ENCODE measurements at regions not wholly inside any gene's neighbourhood (a gene's known extent, or its start where the extent isn't known, plus 50 kb on each side); places are given as distances from the start of the nearest gene placed in this dataset.

- H3K27me3 ChIP-seq (ENCODE audit: control insufficient read depth in 2 of 2, insufficient read depth in 2 of 2, low read length in 2 of 2), result no peaks in the 10 kb centered on the region
- H3K4me3 ChIP-seq (replicated peaks in 1 of 3; ENCODE audit: insufficient read depth in 1 of 3, low read depth in 1 of 3, low read length in 3 of 3), result no peak overlapping the region
- H3K9ac ChIP-seq (replicated peaks; ENCODE audit: extremely low read depth, insufficient read depth, low read length), result no peak overlapping the region
- no peaks in the 10 kb centered on the region for H3K36me3 ChIP-seq (ENCODE audit: control insufficient read depth in 2 of 2, extremely low read depth in 1 of 2, insufficient read depth in 2 of 2, low read length in 2 of 2)
- no peaks in the 10 kb centered on the region for H3K9me3 ChIP-seq (replicated peaks; ENCODE audit: control insufficient read depth, insufficient read depth, low read length)
- no peak overlapping the region for H3K27ac ChIP-seq (ENCODE audit: insufficient read depth, low read depth, low read length)
- BruUV-seq (replicated peaks), result no TSS peak
- H3K9me1 ChIP-seq (replicated peaks; ENCODE audit: control insufficient read depth, extremely low read depth, insufficient read depth, low read length), result no peaks in the 10 kb centered on the region
- H2AFZ ChIP-seq (ENCODE audit: low read depth, low read length), result no peak overlapping the region
- no peak overlapping the region for H3K4me2 ChIP-seq (ENCODE audit: insufficient read depth, low read length)
- DNase-seq (ENCODE audit: low read depth, low spot score) (no peak), FAIRE-seq (no peak)
- TF ChIP-seq POLR2A (IDR thresholded peaks at IDR 0.05; ENCODE audit: low read depth, low read length) (no peak), MYC (IDR thresholded peaks at IDR 0.05; ENCODE audit: low read depth, low read length) (no peak), EZH2 (IDR thresholded peaks at IDR 0.05; ENCODE audit: borderline replicate concordance, low read depth, low read length, severe bottlenecking) (no peak), CTCF (IDR thresholded peaks at IDR 0.05; ENCODE audit: extremely low read depth in 1 of 2, insufficient read depth in 1 of 2, low read depth in 1 of 2, low read length in 2 of 2) (no peak), GATA2 (IDR thresholded peaks at IDR 0.05; ENCODE audit: insufficient read depth, insufficient read length, low read depth, low read length) (no peak), JUN (IDR thresholded peaks at IDR 0.05; ENCODE audit: borderline replicate concordance, insufficient read depth, insufficient read length, low read depth) (no peak), POLR2AphosphoS5 (IDR thresholded peaks at IDR 0.05; ENCODE audit: insufficient read depth, low read depth, low read length) (no peak)
- ChIA-PET CTCF (no interaction called here), POLR2A (no interaction called here)
- no peaks in the 10 kb centered on the region for H3K4me1 ChIP-seq (ENCODE audit: control insufficient read depth, extremely low read depth, insufficient read depth, low read length)
- intact Hi-C loops (cut with micrococcal nuclease), result no loop called here
- dilution Hi-C loops (cut with MboI; ENCODE audit: extremely low pct_ligation_motif_present, low sequenced_read_pairs), result no loop called here
- no peaks in the 10 kb centered on the region for H3K79me2 ChIP-seq (ENCODE audit: control insufficient read depth, insufficient read depth, low read length)
- H4K20me1 ChIP-seq (replicated peaks; ENCODE audit: control insufficient read depth, extremely low read depth, insufficient read depth, low read length), result no peaks in the 10 kb centered on the region
These were observed 66.0 kb upstream of the TENM4 start for GRCh38 chr11:79506734-79507344.
